ENCODE measurements at regions not wholly inside any gene's neighbourhood (a gene's known extent, or its start where the extent isn't known, plus 50 kb on each side); places are given as distances from the start of the nearest gene placed in this dataset.

- CTCF ChIA-PET (ENCODE audit: low intra/inter-chr PET ratio): no interaction called here
- no peaks in the 10 kb centered on the region for H4K20me1 ChIP-seq (replicated peaks; ENCODE audit: control insufficient read depth, insufficient read depth, low read length)
- no peak overlapping the region for H3K4me2 ChIP-seq (ENCODE audit: insufficient read depth, low read length)
- FAIRE-seq (no peak), DNase-seq (ENCODE audit: extremely low read depth in 1 of 4, low spot score in 3 of 4) (no peak), ATAC-seq (no peak)
- H3K9me1 ChIP-seq (ENCODE audit: control insufficient read depth, insufficient read depth, low read length): no peaks in the 10 kb centered on the region
- no peaks in the 10 kb centered on the region for H3K9me3 ChIP-seq (replicated peaks; ENCODE audit: control insufficient read depth, insufficient read depth, low read depth, low read length)
- TF ChIP-seq RBM25 (IDR thresholded peaks at IDR 0.05; ENCODE audit: low read depth, low read length, severe bottlenecking) (no peak), E4F1 (CRISPR knock-in tag; IDR thresholded peaks at IDR 0.05; ENCODE audit: borderline replicate concordance) (no peak), PRMT5 (CRISPR knock-in tag; IDR thresholded peaks at IDR 0.05) (no peak), ZSCAN32 (CRISPR knock-in tag; IDR thresholded peaks at IDR 0.05) (no peak), CTCFL (IDR thresholded peaks at IDR 0.05; ENCODE audit: borderline replicate concordance, insufficient read depth, low read depth, low read length, poor library complexity, severe bottlenecking) (no peak), TCF3 (CRISPR knock-in tag; IDR thresholded peaks at IDR 0.05) (no peak), POLR2AphosphoS2 (IDR thresholded peaks at IDR 0.05; ENCODE audit: low read length) (no peak), MYC (IDR thresholded peaks at IDR 0.05; ENCODE audit: low read depth, low read length) (no peak), MYC (CRISPR knock-in tag; IDR thresholded peaks at IDR 0.05; ENCODE audit: borderline replicate concordance, low read depth) (no peak), ZNF24 (IDR thresholded peaks at IDR 0.05) (no peak), ZNF354B (CRISPR knock-in tag; IDR thresholded peaks at IDR 0.05) (no peak), FUS (optimal IDR thresholded peaks at IDR 0.05; ENCODE audit: low read depth, low read length) (no peak), NR2F6 (CRISPR knock-in tag; IDR thresholded peaks at IDR 0.05) (no peak), SLC30A9 (CRISPR knock-in tag; IDR thresholded peaks at IDR 0.05) (no peak), NFXL1 (CRISPR knock-in tag; IDR thresholded peaks at IDR 0.05) (no peak), PHF8 (IDR thresholded peaks at IDR 0.05; ENCODE audit: borderline replicate concordance, low read length) (no peak), MAFK (IDR thresholded peaks at IDR 0.05; ENCODE audit: low read length) (no peak), SRSF3 (IDR thresholded peaks at IDR 0.05; ENCODE audit: insufficient read depth, low read length) (no peak)
- BruUV-seq (replicated peaks): no TSS peak
- H2AFZ ChIP-seq (ENCODE audit: low read depth, low read length): no peak overlapping the region
- H3K9ac ChIP-seq (ENCODE audit: insufficient read depth in 1 of 2, low read depth in 2 of 2, low read length in 2 of 2): no peak overlapping the region
- in situ Hi-C loops (cut with MboI) (no loop called here), intact Hi-C loops (cut with micrococcal nuclease) (no loop called here)
- H3K36me3 ChIP-seq (ENCODE audit: control insufficient read depth, insufficient read depth, low read length): no peaks in the 10 kb centered on the region
- WGBS (ENCODE audit: insufficient coverage, low coverage, missing lambda C conversion rate): 21% methylated on average over 2 of the region's 2 CpGs
- H3K4me3 ChIP-seq: no peak overlapping the region
- POLR2A ChIA-PET: interaction anchor here (0.5 kb wide), 1 partner anchor 1346 kb away, joined by 3 read pairs; no protein-coding TSS in a partner anchor
- no peak overlapping the region for H3K27ac ChIP-seq (ENCODE audit: extremely low read depth, low read depth, low read length)
- H3K4me1 ChIP-seq (replicated peaks in 1 of 2; ENCODE audit: control insufficient read depth in 2 of 2, insufficient read depth in 2 of 2, low read length in 2 of 2): no peaks in the 10 kb centered on the region
- no peaks in the 10 kb centered on the region for H3K27me3 ChIP-seq (ENCODE audit: control insufficient read depth in 2 of 2, insufficient read depth in 2 of 2, low read length in 2 of 2)
- no peaks in the 10 kb centered on the region for H3K79me2 ChIP-seq (ENCODE audit: control insufficient read depth, insufficient read depth, low read length)
These were observed 154.1 kb upstream of the GRM7 start for GRCh38 chr3:6706777-6707176.
